HepG2 (cell line): ENCODE measurements at regions not wholly inside any gene's neighbourhood (a gene's known extent, or its start where the extent isn't known, plus 50 kb on each side); places are given as distances from the start of the nearest gene placed in this dataset.

Source experiments
- ATAC-seq: fragments of 200-7000 bp; cut with Tn5 transposase; 3 replicates; pipeline ENCODE4 v1.9.1; 2020; ENCODE audit warnings: mild to moderate bottlenecking, moderate library complexity
- BruUV-seq: library from RNA; stranded (reverse); fragments of 400-500 nt; replicated peaks from 2 replicates; lab custom pipeline; 2021; lab: Mats Ljungman, UMichigan
- CTCF ChIA-PET: fragments of 300-600 bp; formaldehyde crosslinking; extraction: SDS; loops from one replicate; lab custom pipeline; 2021; ENCODE audit warnings: low total read pairs, inconsistent platforms, low intra/inter-chr PET ratio; lab: Yijun Ruan, JAX
- POLR2A ChIA-PET: fragments of 350-600 bp; sonication (Branson Sonifier 250); formaldehyde crosslinking; loops from one replicate; lab custom pipeline; 2020; ENCODE audit warnings: antibody characterized with exemption, inconsistent platforms; lab: Yijun Ruan, JAX
- DNase-seq: peaks from one replicate; pipeline ENCODE4 v3.0.0-alpha.2; 2015; ENCODE audit warnings: low spot score
- FAIRE-seq: peaks from 3 replicates; lab custom pipeline; 2011; peaks lifted over from hg19 to GRCh38; lab: Jason Lieb, UNC
- H2AFZ ChIP-seq: one replicate; pipeline ENCODE4 v1.6.1; 2011; ENCODE audit warnings: low read length, inconsistent platforms
- H3K27ac ChIP-seq: fragments of 300-600 bp; 3 replicates; pipeline ENCODE4 v1.8.0; 2011; ENCODE audit warnings: mixed run types, mild to moderate bottlenecking, mixed read lengths, low read length, inconsistent platforms; ENCODE audit not compliant: insufficient read depth; ENCODE audit errors: extremely low read length
- H3K27me3 ChIP-seq, 2 experiments: fragments of 200-600 bp in 1 of 2; 2 replicates in 1 of 2; 3 replicates in 1 of 2; pipeline versions ENCODE4 v1.6.0 to v1.8.0; 2011; ENCODE audit warnings: low read length in 2 of 2, mild to moderate bottlenecking in 2 of 2, moderate library complexity in 2 of 2, inconsistent platforms in 1 of 2; ENCODE audit not compliant: insufficient read depth in 2 of 2, control insufficient read depth in 1 of 2
- H3K36me3 ChIP-seq, 2 experiments: fragments of 200-600 bp in 1 of 2; replicated peaks in 1 of 2; 2 replicates in 1 of 2; 3 replicates in 1 of 2; pipeline versions ENCODE4 v1.5.1 to v1.8.0; 2011; ENCODE audit warnings: low read length in 2 of 2, inconsistent platforms in 1 of 2; ENCODE audit not compliant: insufficient read depth in 2 of 2, control insufficient read depth in 1 of 2
- H3K4me1 ChIP-seq: 2 replicates; pipeline ENCODE4 v1.5.1; 2012; ENCODE audit warnings: low read length, inconsistent platforms; ENCODE audit not compliant: insufficient read depth
- H3K4me2 ChIP-seq: 2 replicates; pipeline ENCODE4 v1.6.0; 2011; ENCODE audit warnings: low read depth, low read length, inconsistent platforms
- H3K4me3 ChIP-seq, 3 experiments: fragments of 200-600 bp in 1 of 3; sonication (generic), shearing (Covaris generic) in 1 of 3; replicated peaks in 1 of 3; 2 replicates each; pipeline ENCODE4 v1.5.1; 2011 to 2016; ENCODE audit warnings: low read length in 3 of 3, inconsistent platforms in 2 of 3, low read depth in 2 of 3, mild to moderate bottlenecking in 2 of 3, control low read depth in 1 of 3, mixed read lengths in 1 of 3; ENCODE audit not compliant: insufficient read depth in 1 of 3
- H3K79me2 ChIP-seq: one replicate; pipeline ENCODE4 v1.6.1; 2011; ENCODE audit warnings: low read length, inconsistent platforms; ENCODE audit not compliant: insufficient read depth
- H3K9ac ChIP-seq: 2 replicates; pipeline ENCODE4 v1.6.0; 2011; ENCODE audit warnings: mild to moderate bottlenecking, low read depth, low read length, inconsistent platforms; ENCODE audit not compliant: insufficient read depth
- H3K9me3 ChIP-seq: 2 replicates; pipeline ENCODE4 v1.5.1; 2012; ENCODE audit warnings: mild to moderate bottlenecking, low read length
- H4K20me1 ChIP-seq: 2 replicates; pipeline ENCODE4 v1.6.0; 2011; ENCODE audit warnings: inconsistent platforms, mild to moderate bottlenecking, low read length, moderate library complexity; ENCODE audit not compliant: insufficient read depth
- CTCF ChIP-seq: sonication (generic); formaldehyde crosslinking; IDR thresholded peaks from 2 replicates; pipeline ENCODE4 v1.5.0; 2020; ENCODE audit warnings: mild to moderate bottlenecking, missing genetic modification reagents, moderate library complexity
- IKZF5 ChIP-seq: IDR thresholded peaks from 2 replicates; pipeline ENCODE4 v1.6.1; 2018; ENCODE audit warnings: missing genetic modification reagents, mild to moderate bottlenecking, missing compliant biosample characterization
- WGBS: methylation state at CpG from one replicate; pipeline ENCODE4 v1.1.6; 2017; ENCODE audit warnings: low lambda C conversion rate; 5-methylcytosine and 5-hydroxymethylcytosine counted together
- in situ Hi-C: cut with HindIII; loops from 2 replicates; pipeline ENCODE4 v1.10.0; 2017; ENCODE audit warnings: low pct_unique_long_range_greater_than_20kb; ENCODE audit not compliant: extremely low pct_ligation_motif_present
- intact Hi-C: fragments of 100-400 bp; cut with micrococcal nuclease; formaldehyde crosslinking; loops from one replicate; pipeline ENCODE4 v1.10.0; 2022; ENCODE audit not compliant: unreplicated experiment

GRCh38 chrX:137166591-137166990, 132.8 kb upstream of the GPR101 start:
- 0% methylated on average over 2 of the region's 2 CpGs for WGBS
- CTCF ChIA-PET, result no interaction called here
- no peak for FAIRE-seq

More at GRCh38 chrX:137166591-137166990, 132.8 kb upstream of the GPR101 start:
- H3K36me3 ChIP-seq, result no peaks in the 10 kb centered on the region
- in situ Hi-C loops, result no loop called here
- no peaks in the 10 kb centered on the region for H3K79me2 ChIP-seq
- H3K4me3 ChIP-seq, result no peak overlapping the region
- H3K9me3 ChIP-seq, result no peaks in the 10 kb centered on the region
- intact Hi-C loops, result no loop called here
- H3K4me1 ChIP-seq, result no peaks in the 10 kb centered on the region
- no peaks in the 10 kb centered on the region for H4K20me1 ChIP-seq
- BruUV-seq, result no TSS peak
- H3K4me2 ChIP-seq, result no peak overlapping the region
- DNase-seq (no peak), ATAC-seq (no peak)
- no peak overlapping the region for H3K9ac ChIP-seq
- H2AFZ ChIP-seq, result no peak overlapping the region
- POLR2A ChIA-PET, result no interaction called here
- no peak overlapping the region for H3K27ac ChIP-seq
- H3K27me3 ChIP-seq, result no peaks in the 10 kb centered on the region
- peak; percentile 34; the same call in 1 of the 2 replicates for TF ChIP-seq CTCF (CRISPR knock-in tag)
- no peak for TF ChIP-seq IKZF5
